Right lobe of liver (tissue), 6 donors: ENCODE measurements at regions not wholly inside any gene's neighbourhood (a gene's known extent, or its start where the extent isn't known, plus 50 kb on each side); places are given as distances from the start of the nearest gene placed in this dataset.
"Not testable (repeated sequence)": the region's sequence is repeated elsewhere in the genome, so short reads cannot be mapped to it uniquely, and the experiment has no call there.

Experiments
- ATAC-seq, 4 donors: fragments of 200-7000 bp; cut with Tn5 transposase; one replicate each; pipeline ENCODE4 v1.9.1; 2020; ENCODE audit warnings: mild to moderate bottlenecking in 4 of 4, moderate library complexity in 4 of 4
- DNase-seq, 3 donors: peaks; one replicate each; pipeline ENCODE4 v3.0.0-alpha.2; 2020
- H3K27ac ChIP-seq, 3 donors: fragments of 200-600 bp; one replicate each; pipeline ENCODE4 v1.8.0; 2022
- H3K27me3 ChIP-seq, 2 donors: fragments of 200-600 bp; one replicate each; pipeline ENCODE4 v1.8.0; 2022
- H3K36me3 ChIP-seq, 4 donors: fragments of 200-600 bp; sonication (generic) in 1 of 4; one replicate each; pipeline versions ENCODE4 v1.5.1 to v1.8.0; 2017 to 2022; ENCODE audit warnings: control low read depth in 1 of 4
- H3K4me1 ChIP-seq, 4 donors: fragments of 200-600 bp; sonication (generic) in 1 of 4; one replicate each; pipeline versions ENCODE4 v1.5.1 to v1.8.0; 2017 to 2022; ENCODE audit warnings: control low read depth in 1 of 4
- H3K4me3 ChIP-seq, 3 donors: fragments of 200-600 bp; one replicate each; pipeline ENCODE4 v1.8.0; 2022
- H3K9me3 ChIP-seq, 4 donors: fragments of 200-600 bp; sonication (generic) in 1 of 4; one replicate each; pipeline versions ENCODE4 v1.5.1 to v1.8.0; 2017 to 2022; ENCODE audit warnings: control low read depth in 1 of 4
- POLR2A ChIP-seq: fragments of 450-650 bp; IDR thresholded peaks from one replicate; pipeline ENCODE4 v1.6.1; 2017; ENCODE audit warnings: antibody characterized with exemption, mild to moderate bottlenecking
- WGBS: methylation state at CpG from one replicate; pipeline ENCODE4 v1.1.6; 2018; ENCODE audit warnings: low coverage, low lambda C conversion rate; ENCODE audit not compliant: insufficient coverage; ENCODE audit errors: missing lambda C conversion rate; 5-methylcytosine and 5-hydroxymethylcytosine counted together
- intact Hi-C, 2 donors: fragments of 100-400 bp; cut with DNase I; formaldehyde crosslinking; loops; one replicate each; pipeline versions ENCODE4 v1.11.2 to v1.14.1; 2022
- TF ChIP-seq, protein P1 (sequence below), 4 donors: fragments of 200-600 bp in 3 of 4; fragments of 450-650 bp in 1 of 4; IDR thresholded peaks; one replicate each; pipeline versions ENCODE4 v1.5.1 to v1.8.0; 2016 to 2022; ENCODE audit warnings: antibody characterized with exemption in 4 of 4, mild to moderate bottlenecking in 2 of 4
- donor health status: DM: no; HTN: yes; CAD: no.
- donor health status: DM: no; HTN: no; CAD: no.
- donor health status: DM: no; HTN: no; CAD: no.
- donor health status: DM: no; HTN: yes; CAD: no.
- donor health status: DM: no; HTN: yes; CAD: no.

- no peaks in the 10 kb centered on the region for H3K4me1 ChIP-seq
- H3K27ac ChIP-seq = no peak overlapping the region
- H3K4me3 ChIP-seq = no peak overlapping the region
- no peaks in the 10 kb centered on the region for H3K36me3 ChIP-seq
- DNase-seq (no peak), ATAC-seq (no peak)
- H3K9me3 ChIP-seq = no peaks in the 10 kb centered on the region
- peaks cover 0 to 7% of the 10 kb centered on the region in 2 donors for H3K27me3 ChIP-seq
- intact Hi-C loops = no loop called here
- no peak for TF ChIP-seq POLR2A
- TF ChIP-seq, protein P1, sequence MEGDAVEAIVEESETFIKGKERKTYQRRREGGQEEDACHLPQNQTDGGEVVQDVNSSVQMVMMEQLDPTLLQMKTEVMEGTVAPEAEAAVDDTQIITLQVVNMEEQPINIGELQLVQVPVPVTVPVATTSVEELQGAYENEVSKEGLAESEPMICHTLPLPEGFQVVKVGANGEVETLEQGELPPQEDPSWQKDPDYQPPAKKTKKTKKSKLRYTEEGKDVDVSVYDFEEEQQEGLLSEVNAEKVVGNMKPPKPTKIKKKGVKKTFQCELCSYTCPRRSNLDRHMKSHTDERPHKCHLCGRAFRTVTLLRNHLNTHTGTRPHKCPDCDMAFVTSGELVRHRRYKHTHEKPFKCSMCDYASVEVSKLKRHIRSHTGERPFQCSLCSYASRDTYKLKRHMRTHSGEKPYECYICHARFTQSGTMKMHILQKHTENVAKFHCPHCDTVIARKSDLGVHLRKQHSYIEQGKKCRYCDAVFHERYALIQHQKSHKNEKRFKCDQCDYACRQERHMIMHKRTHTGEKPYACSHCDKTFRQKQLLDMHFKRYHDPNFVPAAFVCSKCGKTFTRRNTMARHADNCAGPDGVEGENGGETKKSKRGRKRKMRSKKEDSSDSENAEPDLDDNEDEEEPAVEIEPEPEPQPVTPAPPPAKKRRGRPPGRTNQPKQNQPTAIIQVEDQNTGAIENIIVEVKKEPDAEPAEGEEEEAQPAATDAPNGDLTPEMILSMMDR (IDR thresholded peaks at IDR 0.05) = no peak
- 29% methylated on average over 1 of the region's 2 CpGs for WGBS
Observed at GRCh38 chrX:75911716-75912115, 126.7 kb upstream of the MAGEE2 start.

- DNase-seq = no peak
- Histone ChIP-seq H3K27me3 (no peaks in the 10 kb centered on the region), H3K4me3 (no peak overlapping the region), H3K27ac (no peak overlapping the region), H3K36me3 (no peaks in the 10 kb centered on the region), H3K9me3 (no peaks in the 10 kb centered on the region), H3K4me1 (no peaks in the 10 kb centered on the region)
- intact Hi-C loops = no loop called here
- 18% methylated on average over 2 of the region's 5 CpGs for whole genome bisulfite sequencing
- ATAC-seq = no peak
- TF ChIP-seq POLR2A = no peak
- TF ChIP-seq, protein P1 (IDR thresholded peaks at IDR 0.05) = no peak
Observed at GRCh38 chrX:75957107-75957610, 172.1 kb upstream of the MAGEE2 start.

DNA sequence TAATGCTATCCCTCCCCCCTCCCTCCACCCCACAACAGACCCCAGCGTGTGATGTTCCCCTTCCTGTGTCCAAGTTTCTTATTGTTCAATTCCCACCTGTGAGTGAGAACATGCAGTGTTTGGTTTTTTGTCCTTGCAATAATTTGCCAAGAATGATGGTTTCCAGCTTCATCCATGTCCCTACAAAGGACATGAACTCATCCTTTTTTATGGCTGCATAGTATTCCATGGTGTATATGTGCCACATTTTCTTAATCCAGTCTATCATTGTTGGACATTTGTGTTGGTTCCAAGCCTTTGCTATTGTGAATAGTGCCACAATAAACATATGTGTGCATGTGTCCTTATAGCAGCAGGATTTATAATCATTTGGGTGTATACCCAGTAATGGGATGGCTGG is 176.3 kb upstream of the MAGEE2 start:
- H3K9me3 ChIP-seq, H3K4me1 ChIP-seq, H3K27ac ChIP-seq, H3K36me3 ChIP-seq, ATAC-seq, intact Hi-C loops, DNase-seq, H3K27me3 ChIP-seq, H3K4me3 ChIP-seq: not testable (repeated sequence)
- WGBS = 90% methylated on average over 1 of the region's 1 CpG

DNA sequence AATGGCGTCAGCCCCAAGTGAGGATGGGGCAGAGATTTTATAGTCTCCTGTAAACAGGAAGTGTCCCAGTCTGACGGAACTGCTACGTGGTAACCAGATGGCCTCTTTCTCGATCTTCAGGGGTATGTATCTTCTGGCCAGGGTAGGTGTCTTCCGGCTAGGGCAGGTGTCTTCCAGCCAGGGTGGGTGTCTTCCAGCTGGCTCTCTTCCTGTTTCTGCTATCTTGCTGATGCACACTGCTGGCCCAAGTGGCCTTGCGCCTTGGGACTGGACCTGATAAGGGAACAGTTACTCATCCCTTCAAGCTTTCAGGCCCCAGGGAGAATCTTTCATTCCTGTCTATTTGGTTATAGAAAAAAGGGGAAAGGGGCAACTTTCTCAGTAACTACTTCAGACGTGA is 178.7 kb upstream of the MAGEE2 start:
- intact Hi-C loops = no loop called here
- no peak overlapping the region for H3K4me3 ChIP-seq
- ATAC-seq (no peak), DNase-seq (no peak)
- TF ChIP-seq POLR2A = no peak
- TF ChIP-seq, protein P1 (IDR thresholded peaks at IDR 0.05) = no peak
- no peaks in the 10 kb centered on the region for H3K27me3 ChIP-seq
- no peaks in the 10 kb centered on the region for H3K9me3 ChIP-seq
- H3K4me1 ChIP-seq = no peaks in the 10 kb centered on the region
- no peak overlapping the region for H3K27ac ChIP-seq
- H3K36me3 ChIP-seq = no peaks in the 10 kb centered on the region
- WGBS = 58% methylated on average over 4 of the region's 7 CpGs

DNA sequence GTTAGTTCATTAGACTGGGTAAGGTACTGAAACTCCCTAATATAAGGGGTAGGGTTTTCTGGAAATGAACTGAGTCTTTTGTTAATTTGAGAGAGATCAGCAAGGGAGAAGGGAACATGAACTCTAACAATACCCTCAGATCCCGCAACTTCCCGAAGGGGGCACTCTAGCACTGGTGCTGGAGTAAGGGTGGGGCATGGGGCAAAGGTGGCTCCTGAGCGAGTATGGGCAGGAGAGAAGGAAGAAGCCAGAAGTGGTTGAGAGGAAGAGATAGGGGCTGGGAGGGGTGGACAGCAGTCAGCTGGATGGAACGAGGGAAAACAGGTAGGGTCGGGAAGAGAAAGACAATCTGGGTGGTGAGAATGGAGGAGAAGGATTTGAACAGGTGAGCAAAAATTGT is 183.2 kb upstream of the MAGEE2 start:
- 59% methylated on average over 5 of the region's 5 CpGs for WGBS
- Histone ChIP-seq H3K36me3 (no peaks in the 10 kb centered on the region), H3K4me1 (no peaks in the 10 kb centered on the region), H3K27me3 (no peaks in the 10 kb centered on the region), H3K27ac (no peak overlapping the region), H3K4me3 (no peak overlapping the region), H3K9me3 (no peaks in the 10 kb centered on the region)
- intact Hi-C loops = no loop called here
- TF ChIP-seq, protein P1 (IDR thresholded peaks at IDR 0.05) = no peak
- TF ChIP-seq POLR2A = no peak
- DNase-seq = no peak
- ATAC-seq = no peak
